ENCODE measurements at regions not wholly inside any gene's neighbourhood (a gene's known extent, or its start where the extent isn't known, plus 50 kb on each side); places are given as distances from the start of the nearest gene placed in this dataset.
A peak's percentile ranks its signal among the peaks of the same experiment; 100 is the strongest.

- POLR2A ChIA-PET: no interaction called here
- CTCF ChIA-PET: interaction anchor here (0.6 to 1.7 kb wide), 4 partner anchors 10 to 121 kb away, joined by 3 to 9 read pairs (median 4); no protein-coding TSS in a partner anchor
- H3K36me3 ChIP-seq (ENCODE audit: control insufficient read depth in 2 of 2, insufficient read depth in 1 of 2, low read length in 2 of 2): no peaks in the 10 kb centered on the region
These were observed 108.3 kb upstream of the ABCB5 start for GRCh38 chr7:20507157-20507556.

GRCh38 chr7:20508109-20508508 is 107.4 kb upstream of the ABCB5 start:
- no peak overlapping the region for H3K27ac ChIP-seq (ENCODE audit: extremely low read depth, low read depth, low read length)
- H3K36me3 ChIP-seq (ENCODE audit: control insufficient read depth in 2 of 2, insufficient read depth in 1 of 2, low read length in 2 of 2): no peaks in the 10 kb centered on the region
- peaks cover 5% of the 10 kb centered on the region; the same call in 1 of the 2 replicates for H3K4me1 ChIP-seq (ENCODE audit: control insufficient read depth, insufficient read depth, low read length)
- ChIA-PET POLR2A (no interaction called here), CTCF (interaction anchor here (0.6 to 1.7 kb wide), 8 partner anchors 11 to 1810 kb away, joined by 3 to 9 read pairs (median 3); no protein-coding TSS in a partner anchor)
- no peak overlapping the region for H3K4me3 ChIP-seq (ENCODE audit: low read depth, low read length)
- TF ChIP-seq ZNF660 (tag by site-specific recombination; IDR thresholded peaks at IDR 0.05) (peak; percentile 29; the same call in 1 of the 2 replicates), PRDM2 (tag by site-specific recombination; IDR thresholded peaks at IDR 0.05; ENCODE audit: borderline replicate concordance) (no peak)
- H3K9me3 ChIP-seq (ENCODE audit: control insufficient read depth, insufficient read depth, low read depth, low read length): no peaks in the 10 kb centered on the region

More at GRCh38 chr7:20507157-20507556, 108.3 kb upstream of the ABCB5 start:
- TF ChIP-seq ZNF24 (tag by site-specific recombination; IDR thresholded peaks at IDR 0.05) (no peak), ZNF211 (tag by site-specific recombination; IDR thresholded peaks at IDR 0.05; ENCODE audit: low read depth) (no peak), SP3 (tag by site-specific recombination; IDR thresholded peaks at IDR 0.05) (no peak), ZNF830 (tag by site-specific recombination; IDR thresholded peaks at IDR 0.05; ENCODE audit: low read depth) (no peak), ZNF138 (tag by site-specific recombination; IDR thresholded peaks at IDR 0.05; ENCODE audit: borderline replicate concordance) (no peak), ZNF394 (tag by site-specific recombination; IDR thresholded peaks at IDR 0.05; ENCODE audit: borderline replicate concordance) (no peak), ZNF48 (tag by site-specific recombination; IDR thresholded peaks at IDR 0.05) (no peak), TRIM28 (IDR thresholded peaks at IDR 0.05; ENCODE audit: borderline replicate concordance, low read length) (no peak), ZNF664 (tag by site-specific recombination; IDR thresholded peaks at IDR 0.05) (no peak), ZNF530 (tag by site-specific recombination; IDR thresholded peaks at IDR 0.05; ENCODE audit: low read depth) (no peak), ZNF37A (tag by site-specific recombination; IDR thresholded peaks at IDR 0.05) (no peak), ZNF112 (tag by site-specific recombination; IDR thresholded peaks at IDR 0.05) (no peak), HOXA7 (CRISPR knock-in tag; IDR thresholded peaks at IDR 0.05; ENCODE audit: borderline replicate concordance) (no peak), GLI4 (tag by site-specific recombination; IDR thresholded peaks at IDR 0.05) (no peak), SCRT2 (tag by site-specific recombination; IDR thresholded peaks at IDR 0.05) (no peak), PATZ1 (tag by site-specific recombination; IDR thresholded peaks at IDR 0.05) (no peak), ZBTB20 (tag by site-specific recombination; IDR thresholded peaks at IDR 0.05) (no peak)
- Histone ChIP-seq H3K27ac (ENCODE audit: extremely low read depth, low read depth, low read length) (no peak overlapping the region), H3K9me3 (ENCODE audit: control insufficient read depth, insufficient read depth, low read depth, low read length) (no peaks in the 10 kb centered on the region), H3K4me3 (ENCODE audit: low read depth, low read length) (no peak overlapping the region), H3K4me1 (ENCODE audit: control insufficient read depth, insufficient read depth, low read length) (peaks cover 5% of the 10 kb centered on the region; the same call in 1 of the 2 replicates)
